ENCODE measurements at regions not wholly inside any gene's neighbourhood (a gene's known extent, or its start where the extent isn't known, plus 50 kb on each side); places are given as distances from the start of the nearest gene placed in this dataset.
"Not testable (repeated sequence)": the region's sequence is repeated elsewhere in the genome, so short reads cannot be mapped to it uniquely, and the experiment has no call there.

GRCh38 chr4:15332377-15332776 lies 95.5 kb upstream of the C1QTNF7 start:
- in situ Hi-C loops (cut with MboI; ENCODE audit: low sequenced_read_pairs) = no loop called here

- in situ Hi-C loops (cut with MboI; ENCODE audit: low sequenced_read_pairs) = no loop called here
These were observed 93.9 kb upstream of the C1QTNF7 start for GRCh38 chr4:15333692-15334633.

GRCh38 chr4:15336410-15337167 lies 91.2 kb upstream of the C1QTNF7 start:
- in situ Hi-C loops (cut with MboI; ENCODE audit: low sequenced_read_pairs) = no loop called here

GRCh38 chr4:15337168-15337657 lies 90.6 kb upstream of the C1QTNF7 start:
- in situ Hi-C loops (cut with MboI; ENCODE audit: low sequenced_read_pairs) = not testable (repeated sequence)

GRCh38 chr4:15339737-15340136 lies 88.1 kb upstream of the C1QTNF7 start:
- in situ Hi-C loops (cut with MboI; ENCODE audit: low sequenced_read_pairs) = no loop called here

- in situ Hi-C loops (cut with MboI; ENCODE audit: low sequenced_read_pairs) = no loop called here
These were observed 87.5 kb upstream of the C1QTNF7 start for GRCh38 chr4:15340332-15340731.

GRCh38 chr4:15340902-15341732 lies 86.7 kb upstream of the C1QTNF7 start:
- in situ Hi-C loops (cut with MboI; ENCODE audit: low sequenced_read_pairs) = no loop called here

- in situ Hi-C loops (cut with MboI; ENCODE audit: low sequenced_read_pairs) = no loop called here
These were observed 86.0 kb upstream of the C1QTNF7 start for GRCh38 chr4:15341733-15342300.

- in situ Hi-C loops (cut with MboI; ENCODE audit: low sequenced_read_pairs) = no loop called here
These were observed 84.8 kb upstream of the C1QTNF7 start for GRCh38 chr4:15343000-15343399.

GRCh38 chr4:15343581-15343980 lies 84.3 kb upstream of the C1QTNF7 start:
- in situ Hi-C loops (cut with MboI; ENCODE audit: low sequenced_read_pairs) = no loop called here

GRCh38 chr4:15344041-15344440 lies 83.8 kb upstream of the C1QTNF7 start:
- in situ Hi-C loops (cut with MboI; ENCODE audit: low sequenced_read_pairs) = no loop called here

- in situ Hi-C loops (cut with MboI; ENCODE audit: low sequenced_read_pairs) = no loop called here
These were observed 82.7 kb upstream of the C1QTNF7 start for GRCh38 chr4:15345134-15345533.

- in situ Hi-C loops (cut with MboI; ENCODE audit: low sequenced_read_pairs) = no loop called here
These were observed 79.6 kb upstream of the C1QTNF7 start for GRCh38 chr4:15348236-15348635.

- in situ Hi-C loops (cut with MboI; ENCODE audit: low sequenced_read_pairs) = no loop called here
These were observed 79.1 kb upstream of the C1QTNF7 start for GRCh38 chr4:15348695-15349094.

- in situ Hi-C loops (cut with MboI; ENCODE audit: low sequenced_read_pairs) = no loop called here
These were observed 78.3 kb upstream of the C1QTNF7 start for GRCh38 chr4:15349531-15349935.

- in situ Hi-C loops (cut with MboI; ENCODE audit: low sequenced_read_pairs) = no loop called here
These were observed 77.9 kb upstream of the C1QTNF7 start for GRCh38 chr4:15349965-15350364.

GRCh38 chr4:15352524-15352923 lies 75.3 kb upstream of the C1QTNF7 start:
- in situ Hi-C loops (cut with MboI; ENCODE audit: low sequenced_read_pairs) = no loop called here

- in situ Hi-C loops (cut with MboI; ENCODE audit: low sequenced_read_pairs) = no loop called here
These were observed 74.6 kb upstream of the C1QTNF7 start for GRCh38 chr4:15353207-15353606.

- in situ Hi-C loops (cut with MboI; ENCODE audit: low sequenced_read_pairs) = no loop called here
These were observed 73.2 kb upstream of the C1QTNF7 start for GRCh38 chr4:15354371-15355297.

Measured in HL-60/S4 treated with retinoic acid at 250 ng/mL for 4 days and 3 days (cell line).